ENCODE measurements at regions not wholly inside any gene's neighbourhood (a gene's known extent, or its start where the extent isn't known, plus 50 kb on each side); places are given as distances from the start of the nearest gene placed in this dataset.
"Not testable (repeated sequence)": the region's sequence is repeated elsewhere in the genome, so short reads cannot be mapped to it uniquely, and the experiment has no call there.

DNA sequence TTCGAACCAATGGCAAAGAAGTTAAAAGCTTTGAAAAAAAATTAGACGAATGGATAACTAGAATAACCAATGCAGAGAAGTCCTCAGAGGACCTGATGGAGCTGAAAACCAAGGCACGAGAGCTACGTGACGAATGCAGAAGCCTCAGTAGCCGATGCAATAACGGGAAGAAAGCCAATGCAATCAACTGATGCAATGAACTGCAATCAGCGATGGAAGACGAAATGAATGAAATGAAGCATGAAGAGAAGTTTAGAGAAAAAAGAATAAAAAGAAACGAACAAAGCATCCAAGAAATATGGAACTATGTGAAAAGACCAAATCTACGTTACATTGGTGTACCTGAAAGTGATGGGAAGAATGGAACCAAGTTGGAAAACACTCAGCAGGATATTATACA is 52.6 kb upstream of the MRPS30 start:
- intact Hi-C loops (cut with DNase I); H3K36me3 ChIP-seq; H3K27me3 ChIP-seq (replicated peaks; ENCODE audit: insufficient read depth): not testable (repeated sequence)

DNA sequence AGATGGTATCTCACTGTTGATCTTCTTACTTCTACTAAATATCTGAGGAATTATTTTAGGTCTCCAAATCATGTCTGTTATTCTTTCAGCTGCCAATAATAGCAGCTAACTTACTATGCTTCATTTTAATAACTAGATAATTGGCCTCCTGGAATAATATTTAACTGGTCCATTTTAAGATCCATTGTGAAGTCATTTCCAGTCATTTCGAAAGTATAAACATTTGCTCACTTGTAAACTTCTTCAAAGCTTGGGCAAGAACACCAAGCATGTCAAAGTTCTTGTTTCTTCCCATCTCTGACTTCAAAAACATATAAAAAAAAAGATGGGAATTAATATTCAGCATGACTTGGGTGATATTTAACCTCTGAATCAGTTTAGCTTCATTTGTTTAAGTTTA is 61.4 kb upstream of the MRPS30 start:
- intact Hi-C loops (cut with DNase I), result no loop called here
- TF ChIP-seq POLR2A (IDR thresholded peaks at IDR 0.05), result no peak
- 27% methylated on average over 1 of the region's 1 CpG for WGBS
- no peaks in the 10 kb centered on the region for H3K27me3 ChIP-seq (replicated peaks; ENCODE audit: insufficient read depth)
- H3K36me3 ChIP-seq, result no peaks in the 10 kb centered on the region
- no peaks in the 10 kb centered on the region for H3K4me1 ChIP-seq (replicated peaks)
- H3K4me3 ChIP-seq, result no peak overlapping the region
- H3K9me3 ChIP-seq, result no peaks in the 10 kb centered on the region
- DNase-seq (ENCODE audit: low spot score), result no peak
- H3K27ac ChIP-seq, result no peak overlapping the region

More for the DNA sequence above, 52.6 kb upstream of the MRPS30 start:
- not testable (repeated sequence) for H3K4me3 ChIP-seq; H3K4me1 ChIP-seq (replicated peaks); H3K9me3 ChIP-seq; H3K27ac ChIP-seq; DNase-seq (ENCODE audit: low spot score)
- WGBS, result 92% methylated on average over 11 of the region's 11 CpGs

DNA sequence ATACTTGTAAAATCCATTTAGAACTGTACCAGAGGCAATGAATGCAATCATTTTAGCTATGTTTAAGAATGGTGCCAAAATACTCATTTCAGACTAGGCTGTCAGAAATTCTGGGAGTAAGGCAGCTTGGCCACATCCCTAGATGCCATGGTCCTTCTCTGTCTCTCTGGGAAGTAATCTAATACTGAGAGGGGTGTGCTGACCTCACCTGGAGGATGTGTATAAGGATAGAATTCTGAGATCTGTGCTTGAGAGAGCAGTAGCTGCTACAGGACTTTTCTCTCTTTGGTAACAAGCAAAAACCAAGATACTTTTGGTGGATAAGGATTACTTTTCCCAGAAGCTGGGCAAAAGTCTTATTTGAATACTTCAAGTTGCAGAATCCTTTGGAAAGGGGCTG is 68.1 kb upstream of the MRPS30 start:
- TF ChIP-seq POLR2AphosphoS5 (IDR thresholded peaks at IDR 0.05), result no peak
- TF ChIP-seq CTCF (IDR thresholded peaks at IDR 0.05), result no peak
- TF ChIP-seq POLR2A (IDR thresholded peaks at IDR 0.05), result no peak
- Histone ChIP-seq H3K4me1 (replicated peaks) (no peaks in the 10 kb centered on the region), H3K27ac (no peak overlapping the region), H3K9me3 (no peaks in the 10 kb centered on the region), H3K36me3 (no peaks in the 10 kb centered on the region), H3K4me3 (no peak overlapping the region), H3K27me3 (replicated peaks; ENCODE audit: insufficient read depth) (no peaks in the 10 kb centered on the region)
- intact Hi-C loops (cut with DNase I), result no loop called here
- no peak for DNase-seq (ENCODE audit: low spot score)

- Histone ChIP-seq H3K27ac (no peak overlapping the region), H3K27me3 (replicated peaks; ENCODE audit: insufficient read depth) (no peaks in the 10 kb centered on the region), H3K36me3 (no peaks in the 10 kb centered on the region), H3K9me3 (no peaks in the 10 kb centered on the region), H3K4me1 (replicated peaks) (no peaks in the 10 kb centered on the region), H3K4me3 (no peak overlapping the region)
- WGBS, result 74% methylated on average over 1 of the region's 1 CpG
- DNase-seq (ENCODE audit: low spot score), result no peak
- no peak for TF ChIP-seq CTCF (IDR thresholded peaks at IDR 0.05)
- TF ChIP-seq POLR2AphosphoS5 (IDR thresholded peaks at IDR 0.05), result no peak
- TF ChIP-seq POLR2A (IDR thresholded peaks at IDR 0.05), result no peak
- intact Hi-C loops (cut with DNase I), result no loop called here
Measured at GRCh38 chr5:44729536-44729935, 79.2 kb upstream of the MRPS30 start.

DNA sequence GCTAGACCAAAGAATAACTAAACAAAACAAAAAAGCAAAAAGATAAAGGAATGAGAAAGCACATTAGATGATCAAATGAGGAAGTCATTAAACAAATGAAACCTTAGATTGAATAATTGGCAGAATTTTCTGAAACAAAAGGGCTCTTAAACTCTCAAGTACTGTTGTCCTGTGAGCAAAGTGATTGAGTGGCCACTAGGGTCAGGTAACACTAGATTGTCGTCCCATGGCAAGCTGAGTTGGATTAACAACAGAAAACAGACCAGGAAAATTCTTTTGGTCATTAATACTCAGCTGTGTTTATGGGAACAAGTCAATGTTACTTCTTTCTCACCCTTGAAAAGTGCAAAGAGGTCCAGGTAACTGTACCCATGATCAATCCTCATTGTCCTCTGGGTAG is 81.6 kb upstream of the MRPS30 start:
- no peak for DNase-seq (ENCODE audit: low spot score)
- Histone ChIP-seq H3K9me3 (no peaks in the 10 kb centered on the region), H3K36me3 (no peaks in the 10 kb centered on the region), H3K4me1 (replicated peaks) (no peaks in the 10 kb centered on the region), H3K4me3 (no peak overlapping the region), H3K27ac (no peak overlapping the region), H3K27me3 (replicated peaks; ENCODE audit: insufficient read depth) (no peaks in the 10 kb centered on the region)
- 52% methylated on average over 1 of the region's 1 CpG for whole genome bisulfite sequencing
- TF ChIP-seq CTCF (IDR thresholded peaks at IDR 0.05) (no peak), POLR2AphosphoS5 (IDR thresholded peaks at IDR 0.05) (no peak), POLR2A (IDR thresholded peaks at IDR 0.05) (no peak)
- intact Hi-C loops (cut with DNase I), result no loop called here

DNA sequence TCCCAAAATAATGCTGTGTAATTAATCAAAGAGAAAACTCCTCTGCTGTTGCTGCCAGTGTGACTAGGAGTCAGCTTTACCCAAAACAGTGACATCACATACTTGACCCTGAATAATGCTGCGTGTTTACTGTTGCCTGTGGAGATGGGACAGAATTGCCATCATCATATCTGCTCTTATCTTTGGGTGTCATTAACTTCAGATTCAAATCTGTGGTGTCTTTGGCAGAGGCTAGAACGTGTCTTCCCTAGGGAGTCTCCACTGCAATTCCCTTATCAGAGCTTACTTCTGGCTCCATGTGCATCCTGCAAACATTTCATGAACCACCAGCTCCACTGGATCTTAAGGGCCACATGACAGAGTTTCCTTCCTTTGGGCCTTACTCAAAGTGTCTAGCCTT is 88.9 kb upstream of the MRPS30 start:
- Histone ChIP-seq H3K27ac (no peak overlapping the region), H3K4me1 (replicated peaks) (no peaks in the 10 kb centered on the region), H3K27me3 (replicated peaks; ENCODE audit: insufficient read depth) (no peaks in the 10 kb centered on the region), H3K4me3 (no peak overlapping the region), H3K9me3 (no peaks in the 10 kb centered on the region), H3K36me3 (no peaks in the 10 kb centered on the region)
- no peak for DNase-seq (ENCODE audit: low spot score)
- intact Hi-C loops (cut with DNase I), result no loop called here
- TF ChIP-seq POLR2AphosphoS5 (IDR thresholded peaks at IDR 0.05), result no peak
- no peak for TF ChIP-seq CTCF (IDR thresholded peaks at IDR 0.05)
- no peak for TF ChIP-seq POLR2A (IDR thresholded peaks at IDR 0.05)
- 62% methylated on average over 2 of the region's 2 CpGs for WGBS

Data from prostate gland (tissue), 2 donors.